ENCODE measurements at regions not wholly inside any gene's neighbourhood (a gene's known extent, or its start where the extent isn't known, plus 50 kb on each side); places are given as distances from the start of the nearest gene placed in this dataset.

DNA sequence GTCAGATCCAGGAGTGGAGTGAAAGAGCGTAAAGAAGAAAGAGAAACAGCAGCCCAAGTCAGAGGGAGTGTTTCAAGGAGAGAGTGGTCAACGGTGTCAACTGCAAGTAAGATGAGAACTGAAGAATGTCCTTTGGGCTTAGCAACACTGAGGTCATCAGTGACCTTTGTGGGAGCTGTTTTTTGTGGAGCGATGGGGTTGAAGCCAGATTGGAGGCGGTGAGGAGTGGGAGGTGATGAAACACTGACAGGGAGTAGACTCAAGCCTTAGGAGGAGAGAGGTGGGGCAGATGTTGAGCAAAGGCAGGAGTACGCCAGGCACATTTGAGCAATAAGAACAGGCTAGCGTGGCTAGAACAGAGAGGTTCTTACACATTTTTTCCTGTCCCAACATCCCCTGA lies 103.7 kb upstream of the GNAO1 start:
- H3K4me3 ChIP-seq: no peak overlapping the region
- H3K4me1 ChIP-seq: no peaks in the 10 kb centered on the region
- intact Hi-C loops (cut with DNase I; ENCODE audit: low total_unique reads): no loop called here
- no peak overlapping the region for H3K27ac ChIP-seq
- WGBS, 5 donors: 74 to 86% (median 83%) methylated on average over 6 of the region's 6 CpGs
- no peak for DNase-seq
- TF ChIP-seq POLR2A (IDR thresholded peaks at IDR 0.05): no peak
- TF ChIP-seq POLR2AphosphoS5 (IDR thresholded peaks at IDR 0.05): no peak
- TF ChIP-seq CTCF (IDR thresholded peaks at IDR 0.05 in 8 of 11, conservative IDR thresholded peaks at IDR 0.05 in 3 of 11): no peak
- no peaks in the 10 kb centered on the region for H3K36me3 ChIP-seq
- H3K27me3 ChIP-seq (replicated peaks in 1 of 7): peaks cover 0 to 9% (median 0%) of the 10 kb centered on the region in 7 donors
- H3K9me3 ChIP-seq: peaks cover 0 to 3% (median 0%) of the 10 kb centered on the region in 8 donors

DNA sequence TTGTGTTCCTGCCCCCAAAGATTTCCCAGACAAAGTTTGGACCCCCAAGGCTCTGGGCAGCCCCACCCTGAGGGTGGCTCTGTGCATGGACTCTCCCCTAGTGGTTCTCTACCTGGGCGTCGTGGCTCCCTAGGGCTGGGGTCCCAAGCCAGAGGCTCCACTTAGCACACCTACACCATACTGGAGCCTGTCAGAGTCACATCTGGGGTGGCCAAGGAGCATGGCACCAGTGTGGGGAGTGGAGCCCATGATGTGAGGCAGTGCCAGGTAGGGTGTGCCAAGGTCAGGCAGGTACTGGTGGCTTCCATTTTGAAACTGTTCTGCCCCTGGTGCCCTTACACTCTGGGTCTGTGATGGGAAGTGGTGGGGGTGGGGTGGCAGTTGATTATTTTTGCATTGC lies 109.9 kb upstream of the GNAO1 start:
- no peak for DNase-seq
- Histone ChIP-seq H3K36me3 (no peaks in the 10 kb centered on the region), H3K4me1 (no peaks in the 10 kb centered on the region), H3K4me3 (no peak overlapping the region), H3K27ac (no peak overlapping the region), H3K9me3 (peaks cover 0 to 8% (median 0%) of the 10 kb centered on the region in 8 donors), H3K27me3 (replicated peaks in 1 of 7) (peaks cover 0 to 9% (median 0%) of the 10 kb centered on the region in 7 donors)
- 85 to 100% (median 100%) methylated on average over 2 of the region's 2 CpGs for WGBS, 5 donors
- intact Hi-C loops (cut with DNase I; ENCODE audit: low total_unique reads): no loop called here
- TF ChIP-seq POLR2A (IDR thresholded peaks at IDR 0.05) (no peak), CTCF (IDR thresholded peaks at IDR 0.05 in 8 of 11, conservative IDR thresholded peaks at IDR 0.05 in 3 of 11) (no peak), POLR2AphosphoS5 (IDR thresholded peaks at IDR 0.05) (no peak)

- H3K4me1 ChIP-seq: no peaks in the 10 kb centered on the region
- TF ChIP-seq CTCF (IDR thresholded peaks at IDR 0.05 in 8 of 11, conservative IDR thresholded peaks at IDR 0.05 in 3 of 11) (no peak), POLR2A (IDR thresholded peaks at IDR 0.05) (no peak), POLR2AphosphoS5 (IDR thresholded peaks at IDR 0.05) (no peak)
- no peaks in the 10 kb centered on the region for H3K36me3 ChIP-seq
- H3K4me3 ChIP-seq: no peak overlapping the region
- WGBS, 5 donors: 79 to 90% (median 81%) methylated on average over 11 of the region's 11 CpGs
- H3K9me3 ChIP-seq: no peaks in the 10 kb centered on the region
- peaks cover 0 to 8% (median 0%) of the 10 kb centered on the region in 7 donors for H3K27me3 ChIP-seq (replicated peaks in 1 of 7)
- intact Hi-C loops (cut with DNase I; ENCODE audit: low total_unique reads): no loop called here
- DNase-seq: no peak
- no peak overlapping the region for H3K27ac ChIP-seq
Observed at GRCh38 chr16:56075732-56076388, 115.4 kb upstream of the GNAO1 start.

DNA sequence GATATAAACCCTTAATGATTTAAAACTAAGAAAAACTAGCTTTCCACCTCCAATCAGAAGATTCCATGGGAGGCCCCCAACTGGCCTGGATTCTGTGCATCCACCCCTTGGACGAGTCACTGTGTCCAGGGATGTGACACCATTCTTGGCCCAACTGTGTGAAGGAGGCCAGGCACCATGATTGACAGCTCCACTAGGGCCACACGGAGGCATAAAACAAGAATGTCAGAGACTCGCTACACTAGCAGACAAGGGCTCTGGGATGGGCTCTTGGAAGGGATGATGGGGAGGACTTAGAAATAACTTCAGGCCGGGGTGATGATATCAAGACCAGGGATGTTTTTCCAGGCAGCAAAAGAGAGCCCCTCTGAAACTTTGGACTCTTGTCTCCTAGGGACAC lies 117.8 kb upstream of the GNAO1 start:
- H3K27me3 ChIP-seq (replicated peaks in 1 of 7): peaks cover 0 to 16% (median 0%) of the 10 kb centered on the region in 7 donors
- no peaks in the 10 kb centered on the region for H3K36me3 ChIP-seq
- TF ChIP-seq POLR2A (IDR thresholded peaks at IDR 0.05) (no peak), POLR2AphosphoS5 (IDR thresholded peaks at IDR 0.05) (no peak), CTCF (IDR thresholded peaks at IDR 0.05 in 8 of 11, conservative IDR thresholded peaks at IDR 0.05 in 3 of 11) (no peak)
- H3K4me3 ChIP-seq: no peak overlapping the region
- H3K4me1 ChIP-seq: no peaks in the 10 kb centered on the region
- no peak for DNase-seq
- H3K27ac ChIP-seq: no peak overlapping the region
- 70 to 84% (median 75%) methylated on average over 4 of the region's 4 CpGs for WGBS, 5 donors
- no peaks in the 10 kb centered on the region for H3K9me3 ChIP-seq
- intact Hi-C loops (cut with DNase I; ENCODE audit: low total_unique reads): no loop called here

Measured in spleen (tissue), 11 donors.